Smooth muscle cell (in vitro differentiated cells): ENCODE measurements at regions not wholly inside any gene's neighbourhood (a gene's known extent, or its start where the extent isn't known, plus 50 kb on each side); places are given as distances from the start of the nearest gene placed in this dataset.
"Not testable (repeated sequence)": the region's sequence is repeated elsewhere in the genome, so short reads cannot be mapped to it uniquely, and the experiment has no call there.

Experiments used
- DNase-seq: peaks from one replicate; lab custom pipeline; 2025; ENCODE audit not compliant: unreplicated experiment; lab: John Stamatoyannopoulos, UW
- H2AFZ ChIP-seq: fragments of 200-600 bp; sonication (generic); 2 replicates; pipeline ENCODE4 v1.6.0; 2016; ENCODE audit warnings: antibody characterized with exemption, low read depth, mild to moderate bottlenecking
- H3F3A ChIP-seq: fragments of 200-600 bp; sonication (generic); 2 replicates; pipeline ENCODE4 v1.6.0; 2017; ENCODE audit warnings: antibody characterized with exemption, low read depth
- H3K27ac ChIP-seq: fragments of 200-600 bp; sonication (generic); 2 replicates; pipeline ENCODE4 v1.5.1; 2016; ENCODE audit warnings: low read depth, mild to moderate bottlenecking
- H3K27me3 ChIP-seq: fragments of 200-600 bp; sonication (generic); 2 replicates; pipeline ENCODE4 v1.6.1; 2016; ENCODE audit warnings: low read depth, mild to moderate bottlenecking
- H3K36me3 ChIP-seq: fragments of 200-600 bp; sonication (generic); 2 replicates; pipeline ENCODE4 v1.5.1; 2016; ENCODE audit warnings: low read depth
- H3K4me1 ChIP-seq: fragments of 200-600 bp; sonication (generic); 2 replicates; pipeline ENCODE4 v1.5.1; 2016; ENCODE audit warnings: low read depth
- H3K4me2 ChIP-seq: fragments of 200-600 bp; sonication (generic); 2 replicates; pipeline ENCODE4 v1.6.0; 2016; ENCODE audit warnings: mild to moderate bottlenecking
- H3K4me3 ChIP-seq: fragments of 200-600 bp; sonication (generic); 2 replicates; pipeline ENCODE4 v1.5.1; 2016; ENCODE audit warnings: mild to moderate bottlenecking
- H3K79me2 ChIP-seq: fragments of 200-600 bp; sonication (generic); 2 replicates; pipeline ENCODE4 v1.6.0; 2016; ENCODE audit warnings: low read depth, mild to moderate bottlenecking
- H3K9ac ChIP-seq: fragments of 200-600 bp; sonication (generic); 2 replicates; pipeline ENCODE4 v1.6.0; 2016; ENCODE audit warnings: low read depth
- H3K9me3 ChIP-seq: fragments of 200-600 bp; sonication (generic); replicated peaks from 2 replicates; pipeline ENCODE4 v1.5.1; 2016; ENCODE audit warnings: low read depth
- H4K20me1 ChIP-seq: fragments of 200-600 bp; sonication (generic); 2 replicates; pipeline ENCODE4 v1.6.0; 2016; ENCODE audit warnings: low read depth
- CTCF ChIP-seq: fragments of 200-600 bp; sonication (generic); IDR thresholded peaks from 2 replicates; pipeline ENCODE4 v1.5.1; 2017; ENCODE audit warnings: borderline replicate concordance, mild to moderate bottlenecking, antibody characterized with exemption; ENCODE audit not compliant: insufficient read depth, poor library complexity, severe bottlenecking
- WGBS: methylation state at CpG from one replicate; pipeline ENCODE4 v1.1.7; 2016; ENCODE audit warnings: low lambda C conversion rate; 5-methylcytosine and 5-hydroxymethylcytosine counted together

- no peak overlapping the region for H3K4me2 ChIP-seq
- no peaks in the 10 kb centered on the region for H4K20me1 ChIP-seq
- no peak overlapping the region for H2AFZ ChIP-seq
- TF ChIP-seq CTCF: no peak
- H3K4me3 ChIP-seq: no peak overlapping the region
- H3K9ac ChIP-seq: no peak overlapping the region
- no peaks in the 10 kb centered on the region for H3F3A ChIP-seq
- H3K9me3 ChIP-seq: no peaks in the 10 kb centered on the region
- no peaks in the 10 kb centered on the region for H3K79me2 ChIP-seq
- no peak overlapping the region for H3K27ac ChIP-seq
- H3K4me1 ChIP-seq: no peaks in the 10 kb centered on the region
- no peaks in the 10 kb centered on the region for H3K36me3 ChIP-seq
- H3K27me3 ChIP-seq: no peaks in the 10 kb centered on the region
- DNase-seq: no peak
Measured at GRCh38 chr13:54077569-54077968, 1049.0 kb downstream of the OLFM4 start.

- Histone ChIP-seq H3F3A (no peaks in the 10 kb centered on the region), H3K27ac (no peak overlapping the region), H3K4me1 (no peaks in the 10 kb centered on the region), H3K4me3 (no peak overlapping the region), H2AFZ (no peak overlapping the region), H4K20me1 (no peaks in the 10 kb centered on the region), H3K79me2 (no peaks in the 10 kb centered on the region), H3K36me3 (no peaks in the 10 kb centered on the region), H3K9me3 (no peaks in the 10 kb centered on the region), H3K4me2 (no peak overlapping the region), H3K27me3 (no peaks in the 10 kb centered on the region), H3K9ac (no peak overlapping the region)
- TF ChIP-seq CTCF: no peak
- no peak for DNase-seq
- WGBS: 84% methylated on average over 3 of the region's 3 CpGs
Measured at GRCh38 chr13:54078271-54078870, 1049.8 kb downstream of the OLFM4 start.

GRCh38 chr13:54082309-54082708, 1053.7 kb downstream of the OLFM4 start:
- H3K27me3 ChIP-seq, H3K79me2 ChIP-seq: not testable (repeated sequence)
- 97% methylated on average over 11 of the region's 11 CpGs for WGBS

GRCh38 chr13:54091884-54092283, 1063.3 kb downstream of the OLFM4 start:
- no peak overlapping the region for H3K9ac ChIP-seq
- DNase-seq: no peak
- 90% methylated on average over 1 of the region's 1 CpG for WGBS
- H3K4me1 ChIP-seq: no peaks in the 10 kb centered on the region
- H3K79me2 ChIP-seq: no peaks in the 10 kb centered on the region
- no peaks in the 10 kb centered on the region for H3K27me3 ChIP-seq
- no peak for TF ChIP-seq CTCF
- H4K20me1 ChIP-seq: no peaks in the 10 kb centered on the region
- no peak overlapping the region for H2AFZ ChIP-seq
- no peak overlapping the region for H3K27ac ChIP-seq
- H3K4me2 ChIP-seq: no peak overlapping the region
- H3F3A ChIP-seq: no peaks in the 10 kb centered on the region
- H3K36me3 ChIP-seq: no peaks in the 10 kb centered on the region
- H3K4me3 ChIP-seq: no peak overlapping the region
- H3K9me3 ChIP-seq: no peaks in the 10 kb centered on the region

More at GRCh38 chr13:54082309-54082708, 1053.7 kb downstream of the OLFM4 start:
- H3K27ac ChIP-seq, H3K4me3 ChIP-seq, H3K9ac ChIP-seq, H3K9me3 ChIP-seq, H4K20me1 ChIP-seq, H3K4me1 ChIP-seq, H3K4me2 ChIP-seq, DNase-seq, H2AFZ ChIP-seq, H3K36me3 ChIP-seq, H3F3A ChIP-seq: not testable (repeated sequence)
